GM12864 (cell line): ENCODE measurements at regions not wholly inside any gene's neighbourhood (a gene's known extent, or its start where the extent isn't known, plus 50 kb on each side); places are given as distances from the start of the nearest gene placed in this dataset.

Experiments
- DNase-seq: peaks from one replicate; pipeline ENCODE4 v3.0.0-alpha.2; 2011; ENCODE audit warnings: low read depth
- H3K4me3 ChIP-seq: 2 replicates; pipeline ENCODE4 v1.5.1; 2011; ENCODE audit warnings: mild to moderate bottlenecking, low read depth, low read length, control low read depth
- CTCF ChIP-seq: IDR thresholded peaks from 2 replicates; pipeline ENCODE4 v1.5.1; 2011; ENCODE audit warnings: low read depth, mild to moderate bottlenecking, moderate library complexity, low read length, control low read depth, inconsistent platforms; ENCODE audit errors: missing control alignments

- TF ChIP-seq CTCF, result no peak
- DNase-seq, result no peak
- H3K4me3 ChIP-seq, result no peak overlapping the region
These were observed 234.9 kb upstream of the TPM1 start for GRCh38 chr15:62807539-62808130.

GRCh38 chr15:62809115-62809967 lies 233.2 kb upstream of the TPM1 start:
- no peak for TF ChIP-seq CTCF
- DNase-seq, result no peak
- no peak overlapping the region for H3K4me3 ChIP-seq

GRCh38 chr15:62809968-62810260 lies 232.6 kb upstream of the TPM1 start:
- TF ChIP-seq CTCF, result no peak

GRCh38 chr15:62812515-62812835 lies 230.1 kb upstream of the TPM1 start:
- no peak overlapping the region for H3K4me3 ChIP-seq
- DNase-seq, result no peak
- no peak for TF ChIP-seq CTCF

More at GRCh38 chr15:62809968-62810260, 232.6 kb upstream of the TPM1 start:
- no peak overlapping the region for H3K4me3 ChIP-seq
- no peak for DNase-seq

- no peak for TF ChIP-seq CTCF
These were observed 226.0 kb upstream of the TPM1 start for GRCh38 chr15:62816342-62817069.

GRCh38 chr15:62818691-62819090 lies 223.9 kb upstream of the TPM1 start:
- no peak overlapping the region for H3K4me3 ChIP-seq
- no peak for TF ChIP-seq CTCF
- no peak for DNase-seq

More at GRCh38 chr15:62816342-62817069, 226.0 kb upstream of the TPM1 start:
- DNase-seq, result no peak
- no peak overlapping the region for H3K4me3 ChIP-seq
